ENCODE measurements at regions not wholly inside any gene's neighbourhood (a gene's known extent, or its start where the extent isn't known, plus 50 kb on each side); places are given as distances from the start of the nearest gene placed in this dataset.

- DNase-seq (ENCODE audit: insufficient read length, low spot score) (no peak), FAIRE-seq (no peak)
- TF ChIP-seq CTCF (IDR thresholded peaks at IDR 0.05; ENCODE audit: insufficient read depth, missing control alignments), result no peak
Measured at GRCh38 chr14:26735811-26736210, 138.0 kb upstream of the NOVA1 start.

- DNase-seq (ENCODE audit: insufficient read length, low spot score), result no peak
- no peak for FAIRE-seq
- TF ChIP-seq CTCF (IDR thresholded peaks at IDR 0.05; ENCODE audit: insufficient read depth, missing control alignments), result no peak
Measured at GRCh38 chr14:26738571-26738970, 140.7 kb upstream of the NOVA1 start.

- TF ChIP-seq CTCF (IDR thresholded peaks at IDR 0.05; ENCODE audit: insufficient read depth, missing control alignments), result no peak
- FAIRE-seq (no peak), DNase-seq (ENCODE audit: insufficient read length, low spot score) (no peak)
Measured at GRCh38 chr14:26741711-26742212, 143.9 kb upstream of the NOVA1 start.

- DNase-seq (ENCODE audit: insufficient read length, low spot score), result no peak
- TF ChIP-seq CTCF (IDR thresholded peaks at IDR 0.05; ENCODE audit: insufficient read depth, missing control alignments), result no peak
- FAIRE-seq, result no peak
Measured at GRCh38 chr14:26743284-26743683, 145.5 kb upstream of the NOVA1 start.

GRCh38 chr14:26744903-26745302 is 147.1 kb upstream of the NOVA1 start:
- TF ChIP-seq CTCF (IDR thresholded peaks at IDR 0.05; ENCODE audit: insufficient read depth, missing control alignments), result no peak
- DNase-seq (ENCODE audit: insufficient read length, low spot score) (no peak), FAIRE-seq (no peak)

GRCh38 chr14:26761532-26761931 is 163.7 kb upstream of the NOVA1 start:
- DNase-seq (ENCODE audit: insufficient read length, low spot score) (no peak), FAIRE-seq (no peak)
- no peak for TF ChIP-seq CTCF (IDR thresholded peaks at IDR 0.05; ENCODE audit: insufficient read depth, missing control alignments)

GRCh38 chr14:26765301-26765700 is 167.5 kb upstream of the NOVA1 start:
- no peak for TF ChIP-seq CTCF (IDR thresholded peaks at IDR 0.05; ENCODE audit: insufficient read depth, missing control alignments)
- FAIRE-seq, result no peak
- DNase-seq (ENCODE audit: insufficient read length, low spot score), result no peak
